HG02870 (cell line): ENCODE measurements at regions not wholly inside any gene's neighbourhood (a gene's known extent, or its start where the extent isn't known, plus 50 kb on each side); places are given as distances from the start of the nearest gene placed in this dataset.
"Not testable (repeated sequence)": the region's sequence is repeated elsewhere in the genome, so short reads cannot be mapped to it uniquely, and the experiment has no call there.

Experiments used
- ATAC-seq: cut with Tn5 transposase; IDR thresholded peaks from one replicate; pipeline ENCODE4 v1.9.1; 2021; ENCODE audit warnings: mild to moderate bottlenecking, moderate library complexity; ENCODE audit not compliant: unreplicated experiment

DNA sequence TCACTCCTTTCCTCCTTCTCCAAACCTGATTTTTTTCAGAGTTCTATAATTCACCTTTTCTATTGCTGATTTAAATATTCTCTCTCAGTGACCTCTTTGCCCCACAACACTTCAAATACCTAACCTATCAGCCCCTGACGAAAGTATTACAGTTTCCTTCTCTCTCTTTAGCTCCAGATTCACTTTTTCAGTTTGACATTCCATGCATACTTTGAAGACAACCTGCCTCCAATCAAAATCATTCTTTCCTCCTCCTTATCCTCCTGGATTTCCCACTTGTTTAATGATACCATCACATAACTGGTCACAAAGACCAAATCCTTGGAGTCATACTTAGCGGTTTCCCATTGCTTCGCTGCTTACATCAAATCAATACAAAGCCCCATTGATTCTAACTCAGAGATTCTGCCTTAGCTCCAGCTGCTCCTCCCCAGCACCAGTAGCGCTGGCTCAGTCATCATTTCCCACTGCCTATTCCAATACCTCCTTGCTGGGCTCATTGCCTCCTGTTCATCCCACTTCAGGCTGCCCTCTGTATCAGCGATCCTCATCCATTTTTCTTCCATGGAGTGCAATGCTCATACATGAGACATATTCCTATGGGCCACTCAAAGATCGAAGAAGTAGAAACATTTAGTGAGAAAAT, 240.1 kb downstream of the ZNF92 start:
- not testable (repeated sequence) for ATAC-seq

DNA sequence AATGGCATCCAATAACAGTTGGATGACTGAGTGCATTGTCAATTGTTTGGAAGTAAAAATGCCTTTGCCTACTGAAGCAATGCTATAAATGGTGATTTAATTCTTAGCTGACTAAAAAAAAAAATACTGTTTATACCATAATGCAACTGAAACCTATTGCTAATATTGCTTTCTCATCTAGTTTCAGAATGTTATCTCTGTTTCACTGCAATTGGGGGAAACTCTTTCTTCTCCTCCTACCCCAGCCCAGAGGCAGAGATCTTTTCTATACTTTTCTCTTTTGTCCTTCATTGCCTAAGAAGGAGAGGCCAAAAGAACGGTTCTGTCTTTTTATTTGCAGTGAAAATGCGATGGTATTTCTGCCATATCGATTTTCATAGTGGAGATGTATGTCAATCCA, 242.5 kb downstream of the ZNF92 start:
- not testable (repeated sequence) for ATAC-seq

DNA sequence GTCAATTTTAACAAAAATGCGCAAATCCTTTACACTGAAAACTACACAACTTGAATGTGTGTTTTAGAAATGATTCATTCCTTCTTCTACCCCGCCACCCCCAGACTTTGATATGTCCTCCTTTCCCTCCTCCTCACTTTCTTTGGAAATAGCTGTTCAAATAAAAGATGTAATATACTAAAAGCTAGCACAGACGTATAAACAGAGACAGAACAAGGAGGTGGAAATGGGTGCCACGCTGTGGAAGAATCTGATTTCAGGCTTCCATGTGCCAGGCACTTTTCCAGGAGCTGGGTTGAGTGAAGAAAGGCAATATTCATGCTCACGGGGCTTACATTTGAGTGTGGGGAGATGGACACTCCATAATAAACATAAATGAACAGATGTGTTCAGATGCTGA, 246.6 kb downstream of the ZNF92 start:
- ATAC-seq = not testable (repeated sequence)

DNA sequence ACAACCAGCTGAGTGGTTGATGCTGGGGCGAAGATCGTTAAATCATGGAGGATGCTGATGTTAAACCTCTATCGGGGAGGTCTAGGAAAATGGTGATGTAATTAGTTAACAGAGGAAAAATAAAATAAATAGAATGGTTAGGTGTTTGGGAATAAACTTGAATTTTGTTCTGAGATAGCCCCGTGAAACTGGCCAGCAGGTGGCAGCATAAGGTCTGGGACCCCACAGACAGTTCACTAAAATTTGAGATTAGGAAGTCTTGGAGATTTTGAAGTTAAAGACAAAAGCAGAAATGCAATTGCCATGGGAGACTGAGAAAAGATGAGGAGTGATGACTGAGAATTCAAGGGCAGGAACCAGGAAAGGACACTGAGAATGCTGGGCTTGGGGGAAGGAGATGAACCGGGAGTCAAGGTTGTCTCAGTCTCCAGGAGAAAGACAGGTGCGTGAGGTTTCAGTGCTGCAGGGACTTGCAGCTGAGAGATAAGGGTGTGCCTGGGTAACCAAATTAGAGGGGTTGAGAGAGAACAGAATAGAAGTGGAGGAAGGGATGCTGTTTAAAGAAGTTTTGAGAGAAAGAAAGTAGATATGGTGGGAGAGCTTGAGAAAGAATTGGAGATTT, 248.0 kb downstream of the ZNF92 start:
- not testable (repeated sequence) for ATAC-seq

DNA sequence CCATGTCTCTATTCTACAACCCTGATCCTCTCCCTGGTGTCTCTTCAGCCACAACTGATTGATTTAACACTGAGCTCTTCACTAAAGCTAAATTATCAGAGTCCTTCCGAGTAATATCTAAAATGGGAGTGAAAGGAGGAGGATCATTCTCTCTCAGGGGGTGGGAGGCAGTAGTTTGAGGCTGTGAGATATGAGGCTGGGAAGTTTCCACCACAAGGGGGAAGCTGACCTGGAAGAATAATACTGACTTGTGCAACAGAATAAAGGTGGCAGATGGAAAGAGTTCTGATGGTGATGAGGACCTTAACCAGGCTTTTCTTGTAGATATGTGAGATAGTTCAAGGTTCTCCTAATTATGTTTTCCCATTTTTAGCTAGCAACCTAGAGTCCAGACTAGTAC, 241.6 kb upstream of the VKORC1L1 start:
- not testable (repeated sequence) for ATAC-seq

DNA sequence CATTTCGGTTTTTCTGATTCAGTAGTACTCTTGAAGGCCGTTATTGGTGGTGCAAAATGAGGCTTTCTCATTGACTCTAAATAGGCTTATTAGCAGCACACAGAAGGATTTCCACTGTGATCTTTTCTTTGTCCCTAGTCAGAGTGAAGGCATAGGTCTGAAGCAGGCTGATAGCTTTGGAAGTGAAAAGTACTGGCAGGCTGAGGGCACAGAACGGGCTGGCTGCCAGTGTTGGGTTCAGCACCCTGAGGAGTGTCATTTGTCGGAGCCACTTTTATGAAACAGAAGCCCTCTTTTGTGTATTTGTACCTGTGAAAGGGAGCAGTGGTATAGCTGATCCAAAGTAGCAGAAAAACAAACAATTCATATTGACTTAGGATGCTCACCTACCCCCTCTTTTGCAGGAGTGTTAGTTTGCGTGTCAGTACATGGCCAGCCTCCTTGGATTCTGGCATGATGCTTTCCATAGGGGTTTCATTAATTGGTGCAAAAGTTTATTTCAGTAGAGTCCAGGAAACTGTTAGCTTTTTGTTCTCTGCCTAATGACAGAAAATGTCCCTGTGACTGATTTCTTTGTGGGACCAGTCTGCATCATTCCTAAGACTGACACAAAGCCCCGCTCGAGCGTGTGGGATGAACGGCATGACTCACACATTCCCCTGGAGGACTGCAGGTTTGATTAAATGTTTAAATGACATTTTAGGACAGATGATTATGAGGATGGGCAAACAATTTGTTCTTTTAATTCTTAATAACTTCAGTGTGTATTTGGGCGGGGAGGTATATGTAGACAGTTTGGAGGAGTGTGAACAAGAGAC, 239.1 kb upstream of the VKORC1L1 start:
- ATAC-seq = not testable (repeated sequence)

DNA sequence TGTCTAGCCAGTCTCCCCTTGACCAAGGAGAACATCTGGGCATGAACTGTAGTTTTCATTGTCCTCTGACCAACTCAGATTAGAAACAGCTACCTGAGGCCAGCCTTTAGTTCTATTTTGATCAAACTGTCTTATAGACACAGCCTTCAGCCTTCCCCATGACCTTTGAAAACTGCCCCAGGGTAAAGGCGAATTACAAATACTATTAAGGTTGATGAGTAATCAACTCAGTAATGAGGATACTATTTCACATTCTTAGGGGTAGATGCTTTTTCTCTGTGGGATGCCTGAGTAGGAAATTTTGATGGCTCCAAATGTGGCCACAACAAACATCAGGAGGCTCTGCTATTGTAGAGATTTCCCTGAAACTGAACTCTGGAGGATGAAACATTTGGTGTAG, 234.0 kb upstream of the VKORC1L1 start:
- not testable (repeated sequence) for ATAC-seq

DNA sequence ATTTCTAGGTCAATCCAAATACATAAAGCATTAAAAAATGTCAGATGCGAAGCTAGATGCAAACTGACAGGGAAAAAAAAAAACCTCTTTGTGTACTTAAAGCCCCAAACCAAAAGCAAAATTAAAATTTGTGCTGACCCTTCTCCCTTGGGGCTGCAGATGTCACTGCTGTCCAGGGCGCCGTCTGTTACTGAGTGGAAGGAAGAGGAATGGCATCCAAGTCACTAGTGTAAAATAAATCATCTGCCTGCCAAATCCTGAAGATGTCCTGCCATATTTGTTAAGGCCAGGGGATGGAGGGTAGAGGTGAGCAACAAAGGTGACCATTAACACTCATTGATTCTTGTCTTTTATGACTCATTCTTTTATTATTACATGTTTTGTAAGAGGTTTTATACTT, 233.2 kb upstream of the VKORC1L1 start:
- not testable (repeated sequence) for ATAC-seq

DNA sequence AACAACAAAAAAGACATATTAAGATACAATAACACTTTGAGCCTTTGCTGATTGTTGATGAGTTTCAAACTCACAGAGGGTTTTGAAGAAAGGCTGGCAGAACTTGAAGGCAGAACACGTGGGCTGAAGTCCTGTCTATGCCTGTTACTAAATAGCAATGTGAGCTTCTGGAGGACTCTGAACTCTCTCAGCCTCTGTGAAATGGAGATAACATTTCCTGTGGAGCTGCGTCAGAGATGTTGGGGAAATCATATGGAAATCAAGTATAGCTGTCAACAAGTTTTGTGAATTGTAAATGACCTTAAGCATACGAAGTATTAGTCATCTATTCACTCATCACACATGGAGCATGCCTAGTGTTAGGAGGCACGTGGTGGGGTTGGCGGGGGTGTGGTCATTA, 229.4 kb upstream of the VKORC1L1 start:
- ATAC-seq = not testable (repeated sequence)

DNA sequence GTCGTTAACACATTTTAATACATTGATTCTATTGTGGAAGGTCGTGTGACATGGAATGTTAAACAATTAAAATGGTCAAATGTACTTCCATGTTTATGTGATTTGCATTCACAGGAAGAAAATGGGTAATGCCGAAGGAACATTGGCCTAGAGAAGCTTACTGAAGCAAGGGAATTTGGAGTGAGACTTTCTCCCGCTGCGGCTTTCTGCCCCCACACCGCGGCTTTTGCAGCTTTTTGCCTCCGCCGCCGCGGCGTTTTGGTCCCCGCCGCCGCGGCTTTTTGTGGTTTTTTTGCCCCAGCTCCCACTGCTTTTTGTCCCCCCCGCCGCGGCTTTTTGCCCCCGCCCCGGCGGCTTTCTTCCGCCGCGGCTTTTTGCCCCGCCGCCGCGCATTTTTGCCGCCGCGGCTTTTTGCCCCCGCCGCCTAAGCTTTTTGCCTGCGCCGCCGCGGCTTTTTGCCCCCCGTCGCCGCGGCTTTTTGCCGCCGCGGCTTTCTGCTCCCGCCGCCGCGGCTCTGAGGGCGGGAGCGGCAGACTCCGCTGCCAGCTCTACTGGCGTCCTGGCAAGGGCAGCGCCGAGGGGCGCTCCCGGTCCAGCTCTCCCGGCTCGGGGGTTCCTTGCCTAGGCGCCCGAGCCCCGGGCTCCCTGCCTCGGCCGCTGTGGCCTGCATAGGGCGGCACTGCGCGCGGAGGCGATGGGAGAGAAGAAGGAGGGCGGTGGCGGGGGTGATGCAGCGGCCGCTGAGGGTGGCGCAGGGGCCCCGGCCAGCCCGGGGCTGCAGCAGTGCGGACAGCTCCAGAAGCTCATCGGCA, 225.5 kb upstream of the VKORC1L1 start:
- ATAC-seq = not testable (repeated sequence)

DNA sequence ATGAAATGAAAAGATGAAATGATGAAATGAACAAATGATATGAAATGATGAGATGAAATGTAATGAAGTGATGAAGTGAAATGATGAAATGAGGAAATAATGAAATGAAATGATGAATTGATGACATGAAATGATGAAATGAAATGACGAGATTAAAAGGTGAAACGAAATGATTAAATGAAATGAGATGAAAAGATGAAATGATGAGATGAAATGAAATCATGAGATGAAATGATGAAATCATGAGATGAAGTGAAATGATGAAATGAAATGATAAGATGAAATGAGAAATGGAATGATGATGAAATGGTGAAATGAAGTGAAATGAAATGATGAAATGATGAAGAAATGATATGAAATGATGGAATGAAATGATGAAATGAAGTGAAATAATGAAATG, 221.7 kb upstream of the VKORC1L1 start:
- not testable (repeated sequence) for ATAC-seq

DNA sequence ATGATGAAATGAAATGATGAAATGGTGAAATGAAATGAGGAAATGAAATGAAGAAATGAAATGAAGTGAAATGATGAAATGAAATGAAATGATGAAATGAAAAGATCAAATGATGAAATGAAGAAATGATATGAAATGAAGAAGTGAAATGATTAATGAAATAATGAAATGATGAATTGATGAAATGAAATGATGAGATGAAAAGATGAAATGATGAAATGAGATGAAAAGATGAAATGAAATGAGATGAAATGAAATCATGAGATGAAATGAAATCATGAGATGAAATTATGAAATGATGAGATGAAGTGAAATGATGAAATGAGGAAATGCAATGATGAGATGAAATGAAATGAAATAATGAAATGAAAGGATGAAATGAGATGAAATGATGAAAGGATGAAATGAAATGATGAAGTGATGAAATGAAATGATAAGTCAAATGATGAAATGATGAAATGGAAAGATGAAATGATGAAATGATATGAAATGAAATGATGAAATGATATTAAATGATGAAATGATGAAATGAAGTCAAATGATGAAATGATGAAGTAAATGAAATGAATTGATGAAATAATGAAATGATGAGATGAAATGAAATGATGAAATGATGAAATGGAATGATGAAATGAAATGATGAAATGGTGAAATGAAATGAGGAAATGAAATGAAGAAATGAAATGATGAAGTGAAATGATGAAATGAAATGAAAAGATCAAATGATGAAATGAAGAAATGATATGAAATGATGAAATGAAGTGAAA, 220.9 kb upstream of the VKORC1L1 start:
- ATAC-seq = not testable (repeated sequence)

DNA sequence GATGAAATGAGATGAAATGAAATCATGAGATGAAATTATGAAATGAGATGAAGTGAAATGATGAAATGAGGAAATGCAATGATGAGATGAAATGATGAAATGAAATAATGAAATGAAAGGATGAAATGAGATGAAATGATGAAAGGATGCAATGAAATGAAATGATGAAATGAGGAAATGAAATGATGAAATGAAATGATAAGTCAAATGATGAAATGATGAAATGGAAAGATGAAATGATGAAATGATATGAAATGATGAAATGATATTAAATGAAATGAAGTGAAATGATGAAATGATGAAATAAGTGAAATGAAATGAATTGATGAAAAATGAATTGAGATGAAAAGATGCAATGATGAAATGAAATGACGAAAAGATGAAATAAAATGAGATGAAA, 220.2 kb upstream of the VKORC1L1 start:
- ATAC-seq = not testable (repeated sequence)

DNA sequence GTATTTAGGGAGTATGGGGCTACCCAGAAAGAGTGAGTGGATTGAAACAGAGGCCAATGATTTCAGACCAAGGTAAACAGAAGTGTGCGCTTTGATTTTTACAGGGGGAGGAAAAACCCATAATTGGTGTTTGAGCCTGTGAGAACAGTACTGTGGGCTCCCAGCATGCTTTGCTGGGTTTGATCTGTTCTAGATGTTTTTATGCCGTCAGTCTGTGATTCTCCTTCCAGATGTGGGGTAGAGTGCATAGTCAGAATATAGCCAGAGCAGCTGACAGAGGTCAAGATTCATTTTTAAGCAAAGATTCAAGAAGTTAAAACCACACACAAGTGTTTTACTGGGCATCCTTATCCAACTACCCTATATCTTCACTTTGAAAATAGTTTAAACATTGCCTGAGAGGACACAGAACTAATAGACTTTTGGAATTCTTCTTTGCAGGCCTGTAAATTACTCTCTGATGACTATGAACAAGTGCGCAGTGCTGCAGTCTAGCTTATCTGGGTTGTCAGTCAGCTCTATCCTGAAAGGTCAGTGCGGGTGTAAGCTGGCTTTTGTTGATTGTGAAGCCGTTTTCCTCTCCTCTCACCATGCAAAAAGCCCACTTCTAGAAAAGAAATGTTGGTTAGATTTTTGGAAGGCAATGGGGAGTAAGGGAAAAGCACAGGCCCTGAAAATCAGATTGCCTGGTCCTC, 216.2 kb upstream of the VKORC1L1 start:
- not testable (repeated sequence) for ATAC-seq

DNA sequence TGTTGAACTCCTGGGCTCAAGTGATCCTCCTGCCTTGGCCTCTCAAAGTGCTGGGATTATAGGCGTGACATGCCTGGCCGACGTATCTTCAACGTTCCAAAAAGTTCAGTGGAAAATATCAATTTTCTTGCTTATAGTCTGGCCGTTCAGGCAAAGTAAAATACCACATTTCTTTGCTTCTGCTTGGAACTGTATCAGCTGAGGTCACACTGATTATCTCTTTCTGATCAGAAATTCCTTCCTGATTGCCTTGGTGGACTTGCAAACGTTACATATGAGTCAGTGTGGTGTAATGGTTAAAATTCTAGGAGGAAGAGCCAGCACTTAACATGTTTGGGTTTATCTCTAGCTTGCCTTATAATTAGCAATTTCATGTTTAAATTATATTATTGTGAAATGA, 189.5 kb upstream of the VKORC1L1 start:
- ATAC-seq = not testable (repeated sequence)

DNA sequence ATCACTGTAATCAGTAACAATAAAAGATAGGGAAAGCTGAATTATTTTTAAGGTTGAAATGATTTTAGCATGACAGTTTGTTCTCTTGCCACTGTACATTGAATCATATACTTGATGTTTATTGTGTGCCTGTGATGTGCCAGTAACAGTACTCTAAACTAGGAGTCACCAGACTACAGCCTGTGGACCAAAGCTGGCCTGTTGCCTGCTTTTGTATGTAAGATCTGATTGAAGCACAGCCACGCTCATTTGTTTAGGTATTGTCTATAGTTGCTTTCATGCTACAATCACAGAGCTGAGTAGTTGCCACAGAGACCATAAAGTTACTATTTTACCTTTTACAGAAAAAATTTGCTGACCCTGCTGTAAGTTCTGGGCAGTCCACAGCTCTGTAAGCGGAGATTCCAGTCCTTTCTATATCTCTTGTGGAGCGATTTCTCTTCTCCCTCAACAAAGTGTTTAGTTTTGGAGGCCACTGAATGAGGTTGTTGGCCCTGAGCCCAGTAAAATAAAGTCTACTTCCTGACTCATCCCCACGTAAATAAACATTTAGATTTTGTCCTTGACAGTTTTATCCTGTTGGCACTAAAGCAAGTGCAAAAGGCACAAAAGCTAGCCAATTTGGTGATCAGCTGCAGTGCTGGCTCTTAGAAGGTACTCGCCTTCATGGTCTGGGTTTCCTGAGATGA, 173.7 kb upstream of the VKORC1L1 start:
- not testable (repeated sequence) for ATAC-seq

DNA sequence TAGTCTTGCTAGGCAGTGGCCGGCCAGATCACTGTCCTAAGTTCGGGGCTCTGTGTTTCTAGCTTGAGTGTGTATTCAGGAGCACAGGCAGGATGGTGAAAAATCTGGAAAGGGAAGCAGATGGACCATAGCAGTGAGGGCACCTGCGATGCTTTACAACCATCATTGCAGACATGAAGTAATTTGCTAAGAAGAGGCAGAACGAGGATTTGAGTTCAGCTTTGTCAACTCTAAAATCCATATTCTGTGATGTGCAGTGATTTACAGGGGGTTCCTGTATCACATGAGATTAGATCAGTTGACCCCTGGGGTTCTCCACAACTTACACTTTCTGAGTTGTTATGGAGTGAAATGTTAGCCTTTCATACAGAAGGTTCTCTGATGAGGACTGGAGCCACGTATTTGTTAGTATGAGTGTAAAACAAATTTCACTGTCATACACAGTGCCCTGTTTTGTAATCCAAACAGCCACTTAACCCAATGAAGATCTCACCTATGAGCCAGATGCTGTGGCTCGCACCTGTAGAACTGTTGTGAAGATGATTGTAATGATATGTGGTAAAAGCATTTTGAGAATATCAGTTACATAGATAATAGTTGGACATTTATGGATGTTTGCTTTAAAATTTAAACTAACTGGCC, 173.0 kb upstream of the VKORC1L1 start:
- ATAC-seq = not testable (repeated sequence)

DNA sequence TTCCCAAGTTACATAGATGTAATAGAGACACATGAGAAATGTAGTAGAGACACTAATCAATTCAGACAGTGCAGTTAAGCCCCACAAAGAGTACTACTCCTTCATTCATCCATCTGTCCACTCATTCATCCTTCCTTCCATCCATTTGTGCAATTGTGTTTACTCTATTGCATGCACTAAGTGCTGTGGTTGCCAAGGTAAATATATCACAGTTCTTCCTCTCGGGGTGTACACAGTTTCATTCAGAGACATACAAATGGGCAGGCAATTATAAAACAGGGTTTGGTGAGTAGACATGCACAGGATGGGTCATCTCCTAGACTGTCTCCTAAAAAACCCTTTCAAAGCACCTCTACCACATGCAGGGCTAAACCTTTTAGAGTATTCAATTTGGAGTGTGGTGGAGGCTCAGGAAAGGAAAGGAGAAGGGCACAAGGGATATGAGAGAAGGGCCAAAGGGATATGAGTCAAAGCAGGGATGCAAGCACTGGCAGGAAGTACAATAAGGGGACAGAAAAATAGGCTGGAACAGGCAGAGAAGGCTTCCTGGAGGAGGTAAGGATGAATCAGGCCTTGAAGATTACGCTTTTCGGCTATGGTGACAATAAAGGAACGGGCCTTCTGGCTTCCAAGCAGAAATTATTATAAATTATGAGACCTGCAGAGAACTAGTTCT, 153.6 kb upstream of the VKORC1L1 start:
- ATAC-seq = not testable (repeated sequence)
